Amniotic epithelial cell (primary cell): ENCODE measurements at regions not wholly inside any gene's neighbourhood (a gene's known extent, or its start where the extent isn't known, plus 50 kb on each side); places are given as distances from the start of the nearest gene placed in this dataset.
"Not testable (repeated sequence)": the region's sequence is repeated elsewhere in the genome, so short reads cannot be mapped to it uniquely, and the experiment has no call there.

Experiments
- DNase-seq: peaks from one replicate; pipeline ENCODE4 v3.0.0-alpha.2; 2010; ENCODE audit warnings: low read depth

GRCh38 chr4:114249976-114250375 is 270.5 kb upstream of the ARSJ start:
- no peak for DNase-seq

GRCh38 chr4:114250439-114250891 is 271.0 kb upstream of the ARSJ start:
- no peak for DNase-seq

DNA sequence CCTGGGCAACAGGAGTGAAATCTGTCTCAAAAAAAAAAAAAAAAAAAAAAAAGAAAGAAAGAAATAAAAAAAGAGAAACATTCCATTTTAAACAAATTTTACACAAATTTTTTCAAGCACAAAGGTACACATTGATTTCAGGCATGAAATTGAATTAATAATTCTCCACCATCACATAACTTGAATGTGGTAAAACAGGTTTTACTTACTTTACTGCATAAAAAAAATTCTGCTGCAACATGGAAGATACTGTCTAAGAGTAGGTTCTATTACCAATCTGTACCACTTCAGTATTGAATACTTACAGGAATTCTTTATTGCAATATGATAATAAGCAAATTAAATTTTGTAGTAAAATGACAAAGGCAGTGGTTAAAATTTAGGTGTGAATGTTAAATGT is 271.6 kb upstream of the ARSJ start:
- no peak for DNase-seq

DNA sequence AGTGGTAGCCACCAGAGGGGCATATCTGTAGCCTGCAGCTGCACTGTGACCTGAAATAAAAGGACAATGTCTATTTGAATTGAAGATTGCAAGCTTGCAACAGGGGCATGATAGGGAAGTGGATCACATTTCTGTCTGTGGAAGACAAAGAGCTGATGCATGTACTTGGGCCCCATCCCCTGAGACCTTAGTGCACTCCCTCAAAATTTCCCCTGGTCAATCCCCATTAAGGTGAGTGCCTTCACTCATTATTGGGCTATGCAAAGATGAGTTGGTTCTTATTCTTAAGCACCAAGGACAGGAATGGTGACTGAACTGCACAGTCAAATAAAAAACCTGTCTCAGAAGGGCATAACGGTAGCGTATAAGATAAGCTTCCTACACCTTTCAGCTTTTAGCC is 273.1 kb upstream of the ARSJ start:
- no peak for DNase-seq

GRCh38 chr4:114257501-114257900 is 278.1 kb upstream of the ARSJ start:
- DNase-seq, result no peak

- not testable (repeated sequence) for DNase-seq
Measured at GRCh38 chr4:114262421-114262820, 283.0 kb upstream of the ARSJ start.

DNA sequence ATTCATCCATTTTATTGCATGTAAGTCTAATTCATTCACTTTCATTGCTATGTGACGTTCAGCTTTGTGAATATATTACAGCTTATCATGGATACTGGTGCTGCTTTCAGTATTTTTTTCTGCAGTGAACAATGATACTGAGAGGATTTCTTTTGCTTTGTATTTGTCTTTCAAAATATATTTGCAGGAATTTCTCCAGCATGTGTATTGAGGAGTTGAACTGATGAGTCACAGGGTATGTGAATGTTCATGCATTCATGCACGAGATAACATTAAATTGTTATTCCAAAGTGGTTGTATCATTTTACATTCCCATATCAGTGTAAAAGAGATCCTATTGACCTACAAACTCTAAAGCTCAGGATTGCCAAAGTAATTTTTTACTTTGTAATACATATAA is 283.8 kb upstream of the ARSJ start:
- DNase-seq, result peak; percentile 60

DNA sequence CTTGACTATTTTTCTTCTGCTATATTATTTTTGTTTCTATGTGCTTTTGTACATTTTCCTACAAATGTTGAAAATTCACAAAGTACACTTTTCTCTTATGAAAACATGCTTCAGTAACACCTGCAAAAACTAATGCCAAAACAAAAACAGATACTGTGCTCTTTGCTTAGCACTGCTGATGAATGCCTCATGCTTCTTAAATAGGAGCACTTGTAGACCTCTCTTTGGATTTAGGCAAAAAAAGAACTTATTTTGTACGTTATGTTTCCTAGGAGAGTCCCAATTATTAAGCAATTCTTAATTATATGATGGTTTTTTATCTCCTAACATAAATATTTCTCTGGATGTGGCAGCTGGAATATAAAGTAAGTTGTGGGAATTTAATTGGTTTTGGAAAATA is 285.0 kb upstream of the ARSJ start:
- DNase-seq, result no peak

GRCh38 chr4:114264877-114265291 is 285.4 kb upstream of the ARSJ start:
- DNase-seq, result no peak

GRCh38 chr4:114265342-114265741 is 285.9 kb upstream of the ARSJ start:
- no peak for DNase-seq

- DNase-seq, result peak; percentile 25
Measured at GRCh38 chr4:114267976-114268375, 288.5 kb upstream of the ARSJ start.

GRCh38 chr4:114271031-114271430 is 291.6 kb upstream of the ARSJ start:
- no peak for DNase-seq

- peak; percentile 96 for DNase-seq
Measured at GRCh38 chr4:114272226-114272625, 292.8 kb upstream of the ARSJ start.

DNA sequence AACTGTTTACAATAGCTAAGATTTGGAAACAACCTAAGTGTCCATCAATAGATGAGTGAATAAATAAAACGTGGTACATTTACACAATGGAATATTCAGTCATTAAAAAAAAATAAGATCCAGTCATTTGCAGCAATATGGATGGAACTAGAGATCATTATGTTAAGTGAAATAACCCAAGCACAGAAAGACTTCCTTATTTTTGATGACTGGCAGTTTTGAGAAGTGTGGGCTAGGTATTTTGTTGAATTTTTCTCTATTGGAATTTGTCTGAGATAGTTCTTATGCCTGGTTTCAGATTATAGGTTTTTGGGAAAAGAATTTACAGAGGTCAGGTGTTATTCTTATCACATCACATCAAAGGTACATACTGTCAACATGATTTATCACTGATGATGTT is 293.8 kb upstream of the ARSJ start:
- no peak for DNase-seq

GRCh38 chr4:114277690-114278089 is 298.2 kb upstream of the ARSJ start:
- DNase-seq, result peak; percentile 43

DNA sequence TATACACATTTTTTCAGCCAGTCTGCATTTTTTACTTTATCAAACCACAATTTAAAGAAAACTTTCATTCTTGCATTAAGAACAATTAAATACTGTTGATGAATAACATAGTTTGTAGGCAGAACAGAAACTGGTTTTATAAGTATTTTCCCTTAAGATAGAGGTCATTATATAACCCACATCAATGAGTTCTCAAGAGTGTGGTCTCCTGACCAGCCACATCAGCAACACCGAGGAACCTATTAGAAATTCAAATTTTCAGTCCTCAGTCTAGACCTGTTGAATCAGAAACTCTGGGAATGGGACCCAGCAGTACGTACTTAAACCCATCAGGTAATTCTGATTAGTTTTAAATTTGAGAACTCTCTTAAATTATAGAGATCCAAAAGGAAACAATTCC is 299.6 kb upstream of the ARSJ start:
- DNase-seq, result no peak

- no peak for DNase-seq
Measured at GRCh38 chr4:114279711-114280110, 300.3 kb upstream of the ARSJ start.

- no peak for DNase-seq
Measured at GRCh38 chr4:114280645-114281044, 301.2 kb upstream of the ARSJ start.

- DNase-seq, result peak; percentile 67
Measured at GRCh38 chr4:114281164-114281960, 301.9 kb upstream of the ARSJ start.

DNA sequence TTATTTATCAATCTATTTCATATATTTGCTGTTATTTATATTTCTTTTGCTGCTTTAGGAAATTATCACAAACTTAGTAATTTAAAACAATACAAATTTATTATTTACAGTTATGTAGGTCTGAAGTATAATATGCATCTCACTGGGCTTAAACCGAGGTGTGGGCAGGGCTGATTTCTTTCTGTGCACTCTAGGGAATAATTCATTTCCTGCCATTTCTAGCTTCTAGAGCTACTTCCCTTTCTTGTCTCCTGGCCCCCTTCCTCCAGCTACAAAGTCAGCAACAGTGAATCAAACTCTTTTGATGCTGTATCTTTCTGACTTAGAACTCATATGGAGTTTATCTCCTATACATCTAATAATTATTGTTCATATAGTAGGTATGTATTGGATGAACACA is 303.5 kb upstream of the ARSJ start:
- no peak for DNase-seq

DNA sequence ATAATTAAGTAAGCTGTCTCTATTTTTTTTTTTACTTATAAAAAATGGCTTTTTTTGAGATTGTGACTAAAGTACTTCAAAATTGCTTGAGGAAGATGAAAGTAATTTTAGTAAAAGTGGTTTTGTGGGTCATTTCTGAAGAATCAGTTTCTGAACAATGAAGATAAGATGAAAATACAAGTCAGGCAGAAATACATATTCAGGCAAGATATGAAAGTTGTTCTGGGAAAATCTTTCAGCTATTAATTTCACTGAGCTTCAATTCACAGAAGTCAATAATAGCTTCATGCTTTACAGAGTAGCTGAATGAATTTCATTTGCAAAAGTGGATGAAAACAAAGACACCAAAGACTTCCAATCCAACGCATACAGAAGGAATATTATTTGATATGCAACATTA is 305.2 kb upstream of the ARSJ start:
- DNase-seq, result no peak

DNA sequence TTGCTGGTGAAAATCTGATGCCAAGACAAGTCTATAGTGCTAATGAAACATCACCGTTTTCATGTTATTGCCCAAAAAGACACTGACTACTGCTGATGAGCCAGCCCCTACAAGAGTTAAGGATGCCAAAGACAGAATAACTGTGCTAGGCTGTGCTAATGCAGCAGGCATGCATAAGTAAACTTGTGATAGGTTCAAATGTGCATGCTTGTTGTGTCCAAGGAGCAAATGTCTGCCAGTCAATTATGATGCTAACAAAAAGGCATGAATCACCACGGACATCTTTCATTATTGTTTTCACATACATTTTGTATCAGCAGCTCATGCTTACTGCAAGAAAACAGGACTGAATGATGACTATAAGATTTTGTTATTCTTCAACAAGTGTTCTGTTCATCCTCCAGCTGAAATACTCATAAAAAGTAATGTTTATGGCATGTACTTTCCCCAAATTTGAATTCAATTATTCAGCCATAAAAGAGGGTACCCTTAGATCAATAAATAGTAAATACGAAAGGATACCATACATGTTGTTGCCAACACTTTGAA is 306.9 kb upstream of the ARSJ start:
- DNase-seq, result no peak

DNA sequence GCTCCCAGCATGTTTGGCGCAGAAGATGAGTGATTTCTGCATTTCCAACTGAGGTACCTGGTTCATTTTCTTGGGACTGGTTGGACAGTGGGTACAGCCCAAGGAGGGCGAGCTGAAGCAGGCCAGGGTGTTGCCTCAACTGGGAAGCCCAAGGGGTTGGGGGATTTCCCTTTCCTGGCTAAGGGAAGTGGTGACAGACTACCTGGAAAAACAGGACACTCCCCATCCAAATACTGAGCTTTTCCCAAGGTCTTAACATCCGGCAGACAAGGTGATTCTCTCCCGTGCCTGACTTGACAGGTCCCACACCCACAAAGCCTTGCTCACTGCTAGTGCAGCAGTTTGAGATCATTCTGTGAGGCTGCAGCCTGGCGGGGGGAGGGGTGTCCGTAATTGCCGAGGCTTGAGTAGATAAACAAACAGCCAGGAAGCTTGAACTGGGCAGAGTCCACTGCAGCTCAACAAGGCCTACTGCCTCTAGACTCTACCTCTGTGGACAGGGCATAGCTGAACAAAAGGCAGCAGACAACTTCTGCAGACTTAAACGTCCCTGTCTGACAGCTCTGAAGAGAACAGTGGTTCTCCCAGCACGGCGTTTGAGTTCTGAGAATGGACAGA is 307.7 kb upstream of the ARSJ start:
- no peak for DNase-seq
